GM03348 (cell line): ENCODE measurements at regions not wholly inside any gene's neighbourhood (a gene's known extent, or its start where the extent isn't known, plus 50 kb on each side); places are given as distances from the start of the nearest gene placed in this dataset.

ENCODE experiments used
- DNase-seq: peaks from one replicate; pipeline ENCODE4 v3.0.0; 2012; ENCODE audit warnings: low spot score

- no peak for DNase-seq
Observed at GRCh38 chr1:25103164-25103795, 129.0 kb downstream of the SYF2 start.

GRCh38 chr1:25100151-25100833 lies 132.0 kb downstream of the SYF2 start:
- no peak for DNase-seq

- no peak for DNase-seq
Observed at GRCh38 chr1:25099343-25099951, 132.9 kb downstream of the SYF2 start.

GRCh38 chr1:25098717-25099116 lies 133.6 kb downstream of the SYF2 start:
- DNase-seq = no peak

- peak; percentile 25 for DNase-seq
Observed at GRCh38 chr1:25096307-25097150, 135.8 kb downstream of the SYF2 start.

GRCh38 chr1:25095635-25096200 lies 136.6 kb downstream of the SYF2 start:
- DNase-seq = no peak

- DNase-seq = no peak
Observed at GRCh38 chr1:25094995-25095394, 137.3 kb downstream of the SYF2 start.

GRCh38 chr1:25094229-25094628 lies 138.1 kb downstream of the SYF2 start:
- no peak for DNase-seq

- DNase-seq = no peak
Observed at GRCh38 chr1:25091658-25092057, 140.6 kb downstream of the SYF2 start.

GRCh38 chr1:25090707-25091422 lies 141.4 kb downstream of the SYF2 start:
- DNase-seq = no peak

- no peak for DNase-seq
Observed at GRCh38 chr1:25089772-25090171, 142.5 kb downstream of the SYF2 start.

GRCh38 chr1:25088946-25089345 lies 143.4 kb downstream of the SYF2 start:
- DNase-seq = no peak

- no peak for DNase-seq
Observed at GRCh38 chr1:25088180-25088701, 144.1 kb downstream of the SYF2 start.

GRCh38 chr1:25086518-25087079 lies 145.7 kb downstream of the SYF2 start:
- DNase-seq = no peak

GRCh38 chr1:25084407-25084806 lies 147.9 kb downstream of the SYF2 start:
- no peak for DNase-seq

- DNase-seq = no peak
Observed at GRCh38 chr1:25083481-25084345, 148.6 kb downstream of the SYF2 start.

- no peak for DNase-seq
Observed at GRCh38 chr1:25082995-25083394, 149.3 kb downstream of the SYF2 start.

- no peak for DNase-seq
Observed at GRCh38 chr1:25082216-25082899, 149.9 kb downstream of the SYF2 start.

- DNase-seq = no peak
Observed at GRCh38 chr1:25081496-25081895, 150.8 kb downstream of the SYF2 start.
